Keratinocyte (primary cell): ENCODE measurements at regions not wholly inside any gene's neighbourhood (a gene's known extent, or its start where the extent isn't known, plus 50 kb on each side); places are given as distances from the start of the nearest gene placed in this dataset.

Source experiments
- DNase-seq: peaks from one replicate; pipeline ENCODE4 v3.0.0-alpha.2; 2011; ENCODE audit warnings: low read depth, missing footprints, low spot score
- FAIRE-seq: peaks from 2 replicates; lab custom pipeline; 2011; peaks lifted over from hg19 to GRCh38; lab: Jason Lieb, UNC
- H2AFZ ChIP-seq: 2 replicates; pipeline ENCODE4 v1.6.0; 2012; ENCODE audit warnings: low read length, control low read depth, inconsistent platforms; ENCODE audit not compliant: control insufficient read depth
- H3K27ac ChIP-seq: 2 replicates; pipeline ENCODE4 v1.5.1; 2011; ENCODE audit warnings: low read length; ENCODE audit not compliant: control insufficient read depth, insufficient read depth
- H3K27me3 ChIP-seq: 3 replicates; pipeline ENCODE4 v1.6.0; 2011; ENCODE audit warnings: low read length; ENCODE audit not compliant: control insufficient read depth, insufficient read depth; ENCODE audit errors: extremely low read depth
- H3K36me3 ChIP-seq, 2 experiments: 2 replicates in 1 of 2; 3 replicates in 1 of 2; pipeline ENCODE4 v1.5.1; 2011; ENCODE audit warnings: low read length in 2 of 2, mild to moderate bottlenecking in 1 of 2; ENCODE audit not compliant: control insufficient read depth in 2 of 2, insufficient read depth in 2 of 2; ENCODE audit errors: extremely low read depth in 1 of 2
- H3K4me1 ChIP-seq: 3 replicates; pipeline ENCODE4 v1.5.1; 2011; ENCODE audit warnings: low read length; ENCODE audit not compliant: control insufficient read depth, insufficient read depth; ENCODE audit errors: extremely low read depth
- H3K4me2 ChIP-seq: 3 replicates; pipeline ENCODE4 v1.6.0; 2011; ENCODE audit warnings: low read depth, low read length; ENCODE audit not compliant: control insufficient read depth, insufficient read depth; ENCODE audit errors: extremely low read depth
- H3K4me3 ChIP-seq, 3 experiments: fragments of 200-600 bp in 1 of 3; sonication (generic) in 1 of 3; 2 replicates in 2 of 3; 3 replicates in 1 of 3; pipeline ENCODE4 v1.5.1; 2011 to 2016; ENCODE audit warnings: low read length in 3 of 3, mild to moderate bottlenecking in 3 of 3, control low read depth in 2 of 3, inconsistent platforms in 1 of 3, low read depth in 1 of 3, mixed read lengths in 1 of 3, mixed run types in 1 of 3, moderate library complexity in 1 of 3; ENCODE audit not compliant: control insufficient read depth in 2 of 3, insufficient read depth in 2 of 3; ENCODE audit errors: extremely low read depth in 1 of 3
- H3K79me2 ChIP-seq: 2 replicates; pipeline ENCODE4 v1.6.0; 2012; ENCODE audit warnings: low read length; ENCODE audit not compliant: control insufficient read depth, insufficient read depth
- H3K9ac ChIP-seq: 3 replicates; pipeline ENCODE4 v1.6.0; 2011; ENCODE audit warnings: low read length; ENCODE audit not compliant: control insufficient read depth, insufficient read depth; ENCODE audit errors: extremely low read depth
- H3K9me1 ChIP-seq: 3 replicates; pipeline ENCODE4 v1.6.0; 2011; ENCODE audit warnings: low read length; ENCODE audit not compliant: control insufficient read depth, insufficient read depth; ENCODE audit errors: extremely low read depth
- H3K9me3 ChIP-seq: 2 replicates; pipeline ENCODE4 v1.5.1; 2012; ENCODE audit warnings: low read depth, low read length; ENCODE audit not compliant: control insufficient read depth
- H4K20me1 ChIP-seq: 3 replicates; pipeline ENCODE4 v1.6.0; 2011; ENCODE audit warnings: low read length; ENCODE audit not compliant: control insufficient read depth, insufficient read depth; ENCODE audit errors: extremely low read depth
- EZH2 ChIP-seq: IDR thresholded peaks from one replicate; pipeline ENCODE4 v1.6.1; 2012; ENCODE audit warnings: inconsistent platforms, mild to moderate bottlenecking, low read length, moderate library complexity
- dilution Hi-C: fragments of 300-500 bp; cut with MboI; formaldehyde crosslinking; loops from one replicate; pipeline ENCODE4 v1.7.0; 2020; ENCODE audit warnings: low sequenced_read_pairs; ENCODE audit not compliant: extremely low pct_ligation_motif_present
- TF ChIP-seq, protein P1 (sequence below), 3 experiments: IDR thresholded peaks in 1 of 3; conservative IDR thresholded peaks in 1 of 3; optimal IDR thresholded peaks in 1 of 3; 2 replicates in 2 of 3; 3 replicates in 1 of 3; pipeline versions ENCODE3 to v1.5.1; 2011; ENCODE audit warnings: low read length in 3 of 3, mild to moderate bottlenecking in 3 of 3, moderate library complexity in 2 of 3, control low read depth in 1 of 3, inconsistent platforms in 1 of 3; ENCODE audit not compliant: insufficient read depth in 2 of 3; ENCODE audit errors: extremely low read depth in 1 of 3

DNA sequence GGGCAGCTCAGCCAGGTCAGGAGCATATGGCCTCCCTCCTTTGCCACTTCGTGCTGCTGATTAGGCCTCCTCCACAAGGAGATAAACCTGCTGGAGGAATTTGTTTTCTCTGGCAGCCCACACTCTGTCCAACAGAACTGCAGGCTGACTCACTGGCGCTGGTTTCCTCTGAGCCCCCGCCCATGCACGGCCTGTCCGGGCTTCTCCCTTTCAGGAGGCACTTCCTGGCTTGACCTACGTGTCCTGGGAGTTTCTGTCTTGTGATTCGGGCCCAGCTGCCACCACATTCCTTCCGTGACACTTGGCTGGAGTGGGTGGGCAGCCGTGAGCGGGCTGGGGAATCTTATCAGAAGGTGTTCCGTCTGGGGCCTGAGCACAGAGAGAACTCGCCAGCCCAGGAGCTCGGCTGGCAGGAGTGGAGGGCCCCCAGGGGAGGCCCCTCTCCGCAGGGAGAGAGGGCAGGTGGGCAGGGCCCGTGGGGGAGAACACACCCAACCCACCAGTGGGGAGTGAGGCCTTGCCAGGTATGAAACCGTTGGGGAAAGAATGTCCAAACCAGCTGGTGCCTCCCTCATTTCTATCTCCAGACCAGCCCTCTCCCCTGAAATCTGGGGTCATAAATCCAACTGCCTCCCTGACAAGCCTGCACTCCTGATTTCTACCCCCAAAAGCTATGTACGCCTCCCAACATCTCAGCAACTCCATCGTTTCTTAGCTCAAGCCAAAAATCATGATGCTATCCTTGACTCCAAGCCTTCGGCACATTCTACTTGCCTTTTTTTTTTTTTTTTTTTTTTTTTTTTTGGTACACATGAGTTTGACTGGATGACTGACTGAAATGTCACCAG is 110.6 kb upstream of the MEF2A start:
- no peak for DNase-seq
- dilution Hi-C loops, result no loop called here
- H3K36me3 ChIP-seq, result no peaks in the 10 kb centered on the region
- no peak for TF ChIP-seq EZH2
- TF ChIP-seq, protein P1, sequence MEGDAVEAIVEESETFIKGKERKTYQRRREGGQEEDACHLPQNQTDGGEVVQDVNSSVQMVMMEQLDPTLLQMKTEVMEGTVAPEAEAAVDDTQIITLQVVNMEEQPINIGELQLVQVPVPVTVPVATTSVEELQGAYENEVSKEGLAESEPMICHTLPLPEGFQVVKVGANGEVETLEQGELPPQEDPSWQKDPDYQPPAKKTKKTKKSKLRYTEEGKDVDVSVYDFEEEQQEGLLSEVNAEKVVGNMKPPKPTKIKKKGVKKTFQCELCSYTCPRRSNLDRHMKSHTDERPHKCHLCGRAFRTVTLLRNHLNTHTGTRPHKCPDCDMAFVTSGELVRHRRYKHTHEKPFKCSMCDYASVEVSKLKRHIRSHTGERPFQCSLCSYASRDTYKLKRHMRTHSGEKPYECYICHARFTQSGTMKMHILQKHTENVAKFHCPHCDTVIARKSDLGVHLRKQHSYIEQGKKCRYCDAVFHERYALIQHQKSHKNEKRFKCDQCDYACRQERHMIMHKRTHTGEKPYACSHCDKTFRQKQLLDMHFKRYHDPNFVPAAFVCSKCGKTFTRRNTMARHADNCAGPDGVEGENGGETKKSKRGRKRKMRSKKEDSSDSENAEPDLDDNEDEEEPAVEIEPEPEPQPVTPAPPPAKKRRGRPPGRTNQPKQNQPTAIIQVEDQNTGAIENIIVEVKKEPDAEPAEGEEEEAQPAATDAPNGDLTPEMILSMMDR (optimal IDR thresholded peaks at IDR 0.05 in 1 of 3, IDR thresholded peaks at IDR 0.05 in 1 of 3, conservative IDR thresholded peaks at IDR 0.05 in 1 of 3; ENCODE audit: extremely low read depth in 1 of 3, insufficient read depth in 2 of 3, low read length in 3 of 3), result peak in 1 of 3 experiments; percentile 12
- H3K4me3 ChIP-seq, result peak overlapping the region in 2 of 3 experiments; percentile 33 to 52
- no peaks in the 10 kb centered on the region for H4K20me1 ChIP-seq
- peak overlapping the region; percentile 92 for H3K27ac ChIP-seq
- peak overlapping the region; percentile 78 for H3K4me2 ChIP-seq
- no peaks in the 10 kb centered on the region for H3K27me3 ChIP-seq
- H3K79me2 ChIP-seq, result no peaks in the 10 kb centered on the region
- peaks cover 34% of the 10 kb centered on the region for H3K4me1 ChIP-seq
- peaks cover 2% of the 10 kb centered on the region for H3K9me3 ChIP-seq
- no peaks in the 10 kb centered on the region for H3K9me1 ChIP-seq
- FAIRE-seq, result peak; percentile 88
- peak overlapping the region; percentile 78 for H3K9ac ChIP-seq
- H2AFZ ChIP-seq, result peak overlapping the region; percentile 92

DNA sequence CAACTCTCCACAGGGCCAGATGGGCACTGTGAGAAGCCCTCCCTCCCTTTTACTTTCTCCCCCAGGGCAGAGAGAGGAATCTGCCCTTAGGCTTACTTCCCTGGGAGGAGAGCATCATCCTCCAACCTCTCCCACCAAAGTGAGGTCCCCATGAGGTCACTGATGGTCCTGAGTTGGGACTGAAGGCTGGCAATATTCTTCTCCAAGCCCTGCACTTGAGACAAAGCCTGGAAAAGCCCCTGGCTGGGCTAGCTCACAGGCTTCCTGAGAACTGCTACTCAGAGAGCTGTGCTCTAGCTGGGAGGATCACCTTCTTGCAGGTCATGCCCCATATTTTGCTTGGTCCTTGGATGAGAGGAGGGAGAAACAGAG is 110.0 kb upstream of the MEF2A start:
- no peaks in the 10 kb centered on the region for H3K79me2 ChIP-seq
- peak overlapping the region; percentile 92 for H3K27ac ChIP-seq
- no peak overlapping the region for H3K9ac ChIP-seq
- DNase-seq, result no peak
- H4K20me1 ChIP-seq, result no peaks in the 10 kb centered on the region
- H3K4me1 ChIP-seq, result peaks cover 31% of the 10 kb centered on the region
- TF ChIP-seq, protein P1 (optimal IDR thresholded peaks at IDR 0.05 in 1 of 3, IDR thresholded peaks at IDR 0.05 in 1 of 3, conservative IDR thresholded peaks at IDR 0.05 in 1 of 3; ENCODE audit: extremely low read depth in 1 of 3, insufficient read depth in 2 of 3, low read length in 3 of 3), result no peak
- TF ChIP-seq EZH2, result no peak
- no peak overlapping the region for H3K4me2 ChIP-seq
- no peak overlapping the region for H2AFZ ChIP-seq
- H3K27me3 ChIP-seq, result no peaks in the 10 kb centered on the region
- H3K4me3 ChIP-seq, result no peak overlapping the region
- no peak for FAIRE-seq
- dilution Hi-C loops, result no loop called here
- H3K36me3 ChIP-seq, result no peaks in the 10 kb centered on the region
- H3K9me1 ChIP-seq, result no peaks in the 10 kb centered on the region
- peaks cover 2% of the 10 kb centered on the region for H3K9me3 ChIP-seq
